GM19238 (cell line): ENCODE measurements at regions not wholly inside any gene's neighbourhood (a gene's known extent, or its start where the extent isn't known, plus 50 kb on each side); places are given as distances from the start of the nearest gene placed in this dataset.
"Not testable (repeated sequence)": the region's sequence is repeated elsewhere in the genome, so short reads cannot be mapped to it uniquely, and the experiment has no call there.

ENCODE experiments used
- DNase-seq: peaks from one replicate; pipeline ENCODE4 v3.0.0; 2011; ENCODE audit warnings: low spot score; ENCODE audit not compliant: insufficient read length

DNA sequence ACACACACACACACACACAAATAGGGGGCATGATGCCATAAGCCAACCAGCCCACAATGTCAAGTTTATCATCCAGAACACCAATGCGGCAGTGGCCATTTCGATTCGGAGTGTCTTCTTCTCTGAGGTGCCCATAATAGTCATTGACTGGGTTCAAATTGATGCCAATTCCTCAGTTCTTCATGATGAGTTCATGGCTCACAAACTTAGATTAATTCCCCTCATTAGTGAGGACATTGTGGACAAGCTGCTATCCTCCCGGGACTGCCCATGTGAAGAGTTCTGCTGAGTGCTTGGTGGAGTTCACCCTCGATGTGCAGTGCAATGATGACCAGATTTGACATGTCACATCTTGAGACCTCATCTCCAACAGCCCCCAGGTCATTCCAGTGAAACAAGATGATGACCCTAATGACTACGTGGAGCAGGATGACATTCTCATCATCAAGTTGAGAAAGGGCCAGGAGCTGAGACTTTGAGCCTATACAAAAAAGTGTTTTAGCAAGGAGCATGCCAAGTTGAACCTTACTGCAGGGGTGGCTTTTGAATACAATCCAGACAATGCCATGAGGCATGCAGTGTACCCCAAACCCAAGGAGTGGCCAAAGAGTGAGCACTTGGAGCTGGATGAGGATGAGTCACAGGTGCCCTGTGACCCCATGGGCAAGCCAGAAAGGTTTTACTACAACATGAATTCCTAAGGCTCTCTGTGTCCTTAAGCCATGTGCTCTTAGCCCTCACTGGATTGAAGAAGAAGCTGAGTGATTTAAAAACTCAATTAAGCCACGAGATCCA is 211.6 kb upstream of the SAMSN1 start:
- no peak for DNase-seq

DNA sequence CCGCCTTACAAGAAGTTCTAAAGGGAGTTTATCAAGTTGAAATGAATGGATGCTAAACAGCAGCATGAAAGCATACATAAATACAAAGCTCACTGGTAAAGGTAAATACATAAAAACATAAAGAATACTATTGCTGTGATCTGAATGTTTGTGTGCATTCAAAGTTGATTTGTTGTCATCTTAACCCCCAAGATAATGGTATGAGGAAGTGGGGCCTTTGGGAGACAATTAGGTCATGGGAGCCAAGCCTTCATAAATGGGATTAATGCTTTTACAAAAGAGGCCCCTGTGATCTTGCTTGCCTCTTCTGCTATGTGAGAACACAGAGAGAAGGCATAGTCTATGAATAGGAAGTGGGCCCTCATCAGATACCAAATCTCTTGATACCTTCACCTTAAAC is 209.0 kb upstream of the SAMSN1 start:
- DNase-seq: no peak

DNA sequence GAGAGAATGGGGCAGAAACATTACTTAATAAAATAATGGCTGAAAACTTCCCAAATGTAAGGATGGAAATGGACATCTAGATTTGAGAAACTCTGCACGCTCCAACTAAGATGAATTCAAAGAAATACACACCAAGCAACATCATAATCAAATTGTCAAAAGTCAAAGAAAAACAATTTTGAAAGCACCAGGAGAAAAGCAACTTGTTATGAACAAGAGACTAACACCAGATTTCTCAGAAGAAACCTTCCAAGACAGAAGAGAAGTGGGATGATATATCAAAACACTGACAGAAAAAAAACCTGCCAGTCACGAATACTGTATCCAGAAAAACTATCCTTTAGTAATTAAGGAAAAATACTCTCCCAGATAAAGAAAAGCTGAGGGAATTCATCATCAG is 208.6 kb upstream of the SAMSN1 start:
- DNase-seq: no peak

DNA sequence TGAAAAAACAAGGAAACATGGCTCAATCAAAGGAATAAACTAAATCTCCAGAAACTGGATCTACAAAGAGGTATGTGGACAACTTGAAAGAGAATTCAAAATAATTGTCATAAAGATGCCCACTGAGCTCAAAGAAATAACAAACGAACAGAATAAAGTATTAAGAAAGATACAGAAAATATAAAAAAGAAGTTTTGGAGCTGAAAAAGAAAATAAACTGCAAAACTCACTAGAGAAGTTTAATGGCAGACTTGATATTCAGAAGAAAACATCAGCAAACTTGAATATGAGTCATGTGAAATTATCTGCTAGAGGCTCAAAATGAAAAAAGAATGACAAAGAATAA is 208.1 kb upstream of the SAMSN1 start:
- DNase-seq: no peak

DNA sequence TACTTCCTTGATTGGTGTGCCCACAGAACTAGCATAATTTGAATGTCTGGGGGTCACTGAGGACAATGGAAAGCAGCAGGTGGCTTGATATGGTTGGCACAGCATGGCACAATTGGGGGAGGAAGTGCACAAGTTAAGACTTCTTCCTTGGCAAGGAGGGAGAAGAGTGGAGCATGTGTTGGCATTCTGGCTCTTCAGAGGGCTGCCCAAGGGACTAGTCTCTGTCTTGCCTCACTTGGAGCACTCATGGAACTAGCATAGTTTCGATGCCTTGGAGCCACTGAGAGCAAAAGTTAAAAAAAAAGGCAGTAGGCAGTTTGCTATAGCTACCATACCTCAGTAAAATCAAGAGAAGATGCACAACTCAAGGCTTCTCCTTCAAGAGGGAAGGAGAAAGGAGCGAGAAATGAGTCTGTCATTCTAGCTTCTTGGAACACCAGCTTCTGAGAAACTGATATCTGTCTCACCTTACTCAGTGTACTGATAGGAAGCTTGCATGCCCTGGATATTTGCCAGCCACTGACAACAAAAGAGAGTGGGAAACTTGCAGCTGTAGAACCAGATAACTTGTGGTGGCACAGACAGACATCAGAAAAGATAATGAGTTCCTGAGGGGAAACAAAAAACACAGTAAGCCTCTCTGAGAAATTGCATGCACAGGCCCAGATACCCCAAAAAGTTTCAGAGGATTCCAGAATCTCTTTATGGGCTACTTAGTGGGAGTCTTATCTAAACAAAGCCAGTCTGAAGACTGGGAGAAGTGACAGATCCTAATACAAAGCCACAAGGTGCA is 207.5 kb upstream of the SAMSN1 start:
- no peak for DNase-seq

DNA sequence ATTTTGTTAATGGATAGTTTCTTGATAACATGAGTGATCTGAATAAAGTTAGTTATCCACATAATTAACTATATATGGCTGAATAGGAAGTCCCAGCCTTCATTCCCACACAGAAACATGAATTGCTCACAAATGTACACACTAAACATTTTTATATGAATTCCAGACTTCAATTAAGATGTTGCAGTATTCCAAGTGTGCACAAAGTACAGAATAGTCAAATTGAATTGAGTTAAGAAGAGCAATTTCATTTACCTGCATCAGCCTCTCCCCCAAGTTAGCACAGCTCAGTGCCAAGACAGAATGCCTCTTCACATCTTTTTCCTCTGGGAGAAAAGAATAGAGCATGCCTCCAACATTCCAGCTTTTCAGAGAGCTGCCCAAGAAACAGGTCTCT is 207.0 kb upstream of the SAMSN1 start:
- DNase-seq: no peak

DNA sequence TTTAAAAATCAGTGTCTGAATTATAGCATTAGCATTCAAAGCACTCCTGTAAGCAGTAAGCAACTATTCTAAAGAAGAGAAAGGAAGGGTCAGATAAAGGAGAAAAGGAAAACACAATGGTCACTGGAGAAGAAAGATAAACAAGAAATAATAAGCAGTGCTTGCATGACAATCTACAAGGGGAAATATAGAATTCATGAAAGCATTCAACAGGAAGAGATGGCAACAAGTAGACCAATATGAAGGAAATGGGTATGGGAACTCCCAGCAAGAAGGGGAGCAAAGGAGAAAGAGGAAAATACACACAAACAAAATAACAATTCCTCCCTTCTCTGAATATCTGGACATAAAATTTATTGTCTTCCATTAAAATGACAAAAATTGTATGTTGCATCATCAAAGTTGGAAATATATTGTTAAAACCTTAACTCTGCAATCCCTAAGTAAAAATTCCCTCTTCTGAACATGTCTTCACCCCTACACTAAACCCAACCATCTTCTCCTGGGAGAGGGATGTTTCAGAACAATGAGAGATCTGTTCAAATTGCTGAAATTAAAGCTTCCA is 206.3 kb upstream of the SAMSN1 start:
- DNase-seq: no peak

DNA sequence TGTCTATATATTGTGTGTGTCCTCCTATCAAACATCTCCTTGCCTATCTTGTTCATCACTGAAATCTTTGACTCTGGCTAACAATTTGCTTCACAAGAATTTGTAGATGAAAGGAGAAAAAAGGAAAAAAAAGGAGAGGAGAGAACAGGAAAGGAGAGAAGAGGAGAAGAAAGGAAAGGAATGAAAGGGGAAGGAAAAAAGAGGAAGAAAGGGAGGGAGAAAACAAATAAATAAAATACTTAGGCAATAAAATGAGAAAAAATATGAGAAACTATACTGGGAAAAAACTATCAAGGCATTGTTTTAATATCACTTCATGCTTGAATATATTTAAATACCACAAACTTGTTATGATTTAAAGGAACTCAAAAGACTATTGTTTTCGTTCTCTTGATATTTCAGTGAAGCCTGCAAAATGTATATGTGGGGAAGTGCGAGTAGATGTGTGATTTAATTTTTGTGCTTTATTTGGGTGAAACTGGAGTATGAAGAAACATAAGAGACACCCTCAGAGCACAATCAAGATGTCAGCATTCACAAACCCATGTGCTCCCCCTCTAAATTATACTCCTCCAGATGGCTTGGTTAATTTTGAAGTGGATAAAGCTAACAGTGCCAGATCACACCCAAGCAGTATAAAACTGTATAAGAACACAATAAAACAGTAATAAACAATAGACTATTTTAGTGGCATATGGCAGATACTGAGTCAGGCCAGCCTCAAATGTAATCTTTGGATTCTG is 205.7 kb upstream of the SAMSN1 start:
- no peak for DNase-seq

DNA sequence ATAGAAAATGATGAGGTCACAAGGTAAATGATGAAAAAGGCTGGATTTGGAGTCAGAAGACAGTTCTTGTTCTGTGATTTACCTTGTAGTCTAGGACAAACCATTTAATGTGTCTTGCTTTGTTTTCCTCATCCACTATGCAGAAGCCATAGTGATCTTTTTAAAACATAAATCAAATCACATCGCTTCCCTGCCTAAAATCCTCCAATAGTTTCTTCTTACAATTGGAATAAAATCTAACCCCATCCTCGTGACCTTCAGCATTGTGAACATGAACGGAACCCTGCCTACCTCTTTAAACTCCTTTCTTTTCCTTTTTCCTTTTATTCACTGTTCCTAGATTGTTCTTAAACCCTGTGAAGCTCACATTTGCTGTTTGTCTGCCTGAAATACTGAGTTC is 204.9 kb upstream of the SAMSN1 start:
- DNase-seq: no peak

DNA sequence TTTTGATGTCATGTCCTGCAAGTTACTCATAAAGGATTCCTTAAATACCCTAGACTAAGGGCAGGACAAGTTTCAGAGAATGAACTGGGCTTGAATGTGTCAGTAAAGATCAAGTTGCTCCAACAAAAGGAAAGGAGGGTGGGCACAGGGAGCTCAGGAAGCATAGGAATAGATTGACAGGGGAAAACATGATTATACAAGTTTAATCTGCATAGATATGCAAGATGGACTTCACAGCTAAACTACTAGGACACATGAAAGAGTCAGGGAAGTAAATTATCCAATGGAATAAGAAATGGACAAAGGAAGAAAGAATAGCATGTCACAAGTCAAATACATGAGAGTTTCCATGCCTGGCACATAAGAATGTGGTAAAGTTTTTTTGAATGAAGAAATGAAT is 203.9 kb upstream of the SAMSN1 start:
- no peak for DNase-seq

DNA sequence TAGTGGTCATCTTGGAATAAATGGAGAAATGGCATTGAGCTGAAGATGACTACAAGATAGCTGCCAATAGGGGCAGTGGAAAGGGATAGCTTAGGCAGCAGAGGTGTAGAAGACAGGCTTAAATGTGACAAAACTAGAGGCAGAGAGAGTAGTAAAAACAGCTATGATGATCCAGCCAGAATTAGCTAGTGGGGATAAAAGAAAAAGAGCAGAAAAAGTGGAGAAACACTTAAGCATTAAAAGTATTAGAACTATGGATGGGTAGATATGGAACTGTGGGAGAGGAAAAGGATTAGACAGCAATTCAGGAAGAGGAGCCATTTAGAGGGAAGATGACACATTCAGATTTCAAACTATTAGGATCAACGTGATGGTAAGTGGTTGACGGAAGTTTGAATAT is 202.5 kb upstream of the SAMSN1 start:
- DNase-seq: no peak

DNA sequence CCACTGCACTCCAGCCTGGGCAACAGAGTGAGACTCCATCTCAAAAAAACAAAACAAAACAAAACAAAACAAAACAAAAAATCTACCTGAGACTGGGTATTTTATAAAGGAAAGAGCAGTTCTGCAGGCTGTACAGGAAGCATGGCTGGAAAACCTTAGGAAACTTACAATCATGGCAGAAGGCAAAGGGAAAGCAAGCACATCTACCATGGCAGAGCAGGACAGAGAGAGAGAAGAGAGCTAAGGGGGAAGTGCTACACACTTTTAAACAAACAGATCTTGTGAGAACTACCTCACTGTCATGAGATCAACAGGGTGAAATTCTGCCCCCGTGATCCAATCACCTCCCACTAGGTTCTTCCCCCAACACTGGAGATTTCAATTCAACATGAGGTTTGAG is 198.3 kb upstream of the SAMSN1 start:
- DNase-seq: no peak

DNA sequence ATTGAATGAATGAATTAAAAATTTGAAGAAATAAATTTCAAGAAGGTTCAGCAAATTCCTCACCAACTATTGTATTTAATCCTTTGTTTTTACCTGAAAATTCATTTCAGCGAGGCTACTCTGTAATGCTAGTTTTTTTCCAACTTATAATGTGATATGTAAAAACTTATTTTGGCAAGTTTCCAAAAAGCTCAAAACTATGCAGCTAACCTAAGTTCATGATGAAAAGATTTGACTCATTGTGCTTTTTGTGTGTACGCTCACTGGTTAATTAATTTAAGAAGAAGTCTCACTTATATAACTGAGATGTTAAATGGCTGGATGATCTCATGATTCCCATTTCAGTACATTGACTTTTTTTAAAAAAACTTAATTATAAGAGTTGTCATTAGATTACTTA is 196.0 kb upstream of the SAMSN1 start:
- DNase-seq: no peak

DNA sequence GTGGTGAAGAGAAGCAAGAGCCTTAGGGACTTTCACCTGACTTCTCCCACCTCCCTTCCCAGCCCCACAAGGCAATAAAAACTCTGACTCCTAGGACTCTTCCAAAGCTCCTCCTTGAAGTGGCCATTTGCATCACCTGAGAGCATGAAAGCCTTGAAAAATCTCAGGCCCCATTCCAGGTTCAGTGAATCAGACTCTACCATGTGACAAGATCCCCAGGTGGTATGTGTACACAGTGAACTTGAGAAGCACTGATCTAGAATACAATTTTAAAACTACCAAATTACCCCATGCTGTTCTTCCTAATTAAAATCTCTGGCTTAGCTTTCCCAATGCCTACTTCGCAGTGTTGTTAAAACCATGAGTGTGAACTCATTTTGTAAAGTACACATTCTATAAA is 195.1 kb upstream of the SAMSN1 start:
- DNase-seq: no peak

DNA sequence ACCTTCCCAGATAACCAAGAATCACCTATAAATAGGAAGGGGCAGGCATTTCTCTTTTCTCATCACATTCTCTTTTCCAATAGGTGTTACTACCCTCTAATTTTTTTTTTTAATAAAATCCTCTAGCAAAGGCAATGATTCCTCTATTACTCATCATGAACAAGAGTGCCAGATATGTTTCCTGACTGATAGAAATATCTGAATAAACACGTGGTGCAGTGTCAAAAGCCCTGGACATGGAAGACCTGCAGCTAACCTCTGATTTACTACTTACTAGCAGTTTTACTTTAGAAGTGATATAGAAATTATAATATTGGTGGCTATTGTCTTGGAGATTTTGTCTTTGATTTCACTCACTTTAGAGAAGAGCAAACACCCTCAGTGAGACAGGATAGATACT is 194.6 kb upstream of the SAMSN1 start:
- DNase-seq: no peak

DNA sequence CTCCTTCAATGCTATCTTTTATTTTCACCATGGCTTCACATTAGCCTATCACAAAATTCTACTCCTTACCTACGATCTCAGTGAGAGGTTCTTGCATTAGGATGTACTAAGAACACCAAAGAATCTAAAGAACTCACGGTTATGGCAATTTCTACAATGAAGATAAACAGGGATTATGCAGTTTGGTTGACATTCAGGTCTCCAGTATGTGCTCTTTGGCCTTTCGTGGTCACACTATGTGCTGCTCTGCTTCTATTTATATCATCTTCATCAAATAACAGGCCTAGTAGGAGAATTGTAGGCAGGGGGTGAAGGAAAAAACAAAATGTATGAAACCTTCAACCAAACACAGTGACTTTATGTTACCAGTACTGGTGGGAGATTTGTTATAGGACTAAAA is 194.0 kb upstream of the SAMSN1 start:
- DNase-seq: no peak

DNA sequence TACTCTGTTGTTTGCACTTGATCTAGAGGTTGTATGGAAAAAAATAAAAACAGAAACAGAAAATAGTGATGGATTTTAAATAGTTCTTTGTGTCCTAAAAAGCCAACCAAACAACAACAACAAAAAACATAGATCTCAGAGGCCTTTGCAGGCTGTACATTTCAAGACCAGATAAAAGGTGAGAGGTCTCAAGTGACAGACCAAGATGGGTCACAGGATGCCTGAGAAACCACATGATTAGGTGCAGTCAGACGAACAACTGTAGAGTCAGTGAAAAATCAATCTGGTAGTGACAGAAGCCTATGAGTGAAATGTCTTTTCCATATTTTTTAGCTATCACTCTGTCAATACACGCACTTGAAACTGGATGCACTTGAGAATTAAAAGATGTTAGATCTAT is 193.5 kb upstream of the SAMSN1 start:
- no peak for DNase-seq

DNA sequence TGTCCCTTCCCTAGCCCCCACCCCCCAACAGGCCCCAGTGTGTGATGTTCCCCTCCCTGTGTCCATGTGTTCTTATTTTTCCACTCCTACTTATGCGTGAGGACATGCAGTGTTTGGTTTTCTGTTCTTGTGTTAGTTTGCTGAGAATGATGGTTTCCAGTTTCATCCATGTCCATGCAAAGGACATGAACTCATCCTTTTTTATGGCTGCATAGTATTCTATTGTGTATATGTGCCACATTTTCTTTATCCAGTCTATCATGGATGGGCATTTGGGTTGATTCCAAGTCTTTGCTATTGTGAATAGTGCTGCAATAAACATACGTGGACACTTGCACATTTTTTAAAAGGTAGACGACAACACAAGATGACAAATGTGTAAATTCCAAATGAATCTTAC is 192.5 kb upstream of the SAMSN1 start:
- not testable (repeated sequence) for DNase-seq

DNA sequence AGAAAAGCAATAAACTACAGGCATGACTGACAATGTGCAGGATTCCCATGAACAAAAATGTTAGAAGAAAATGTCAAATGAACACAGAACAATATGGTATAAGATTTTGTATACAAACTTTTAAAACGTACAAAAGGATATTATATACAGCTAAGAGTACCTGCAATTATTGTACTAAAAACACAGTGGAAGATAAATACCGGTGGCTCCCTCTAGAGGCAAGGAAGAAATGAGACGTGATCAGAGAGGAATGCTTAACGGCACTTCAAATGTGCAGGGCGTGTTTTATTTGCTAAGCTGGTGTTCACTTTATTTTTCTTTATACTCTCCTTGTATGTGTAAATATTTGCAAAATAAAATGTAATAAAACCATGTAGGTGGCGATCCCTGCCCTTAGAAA is 191.8 kb upstream of the SAMSN1 start:
- DNase-seq: no peak

DNA sequence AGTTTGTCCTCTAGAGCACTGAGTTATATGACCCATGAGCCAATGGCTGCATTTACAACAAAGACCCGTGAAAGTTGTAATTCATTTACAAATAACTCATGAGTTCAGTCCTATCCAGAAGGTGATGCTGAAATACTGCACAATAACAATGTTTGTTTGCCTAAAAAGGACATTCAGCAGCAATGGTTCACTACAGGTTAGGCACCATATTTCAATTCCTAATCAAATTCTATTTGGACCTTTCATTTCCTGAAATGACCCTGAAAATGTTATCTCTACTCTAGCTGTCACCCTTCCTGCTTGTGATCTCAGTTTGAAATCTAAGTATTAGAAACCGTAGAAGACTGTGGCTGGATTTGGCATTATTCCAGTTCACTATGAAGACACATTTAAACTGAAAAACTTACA is 191.2 kb upstream of the SAMSN1 start:
- no peak for DNase-seq

DNA sequence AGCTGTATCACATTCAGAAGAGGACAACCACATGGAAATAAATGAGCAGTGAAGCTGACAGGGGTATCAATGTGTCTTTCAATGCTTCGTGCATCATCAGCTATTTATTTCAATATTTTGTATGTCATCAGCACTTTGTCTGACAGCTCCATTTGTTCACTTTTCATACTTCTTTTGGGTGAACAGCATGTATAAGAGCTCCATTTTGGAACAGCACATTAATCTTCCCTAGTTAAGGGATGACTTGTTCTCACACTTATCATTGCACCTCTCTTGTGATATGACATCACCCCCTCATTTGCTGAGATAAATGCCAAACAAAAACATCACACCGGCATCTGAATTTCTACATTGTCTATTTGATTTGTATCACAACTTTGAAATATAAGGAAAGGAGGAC is 190.6 kb upstream of the SAMSN1 start:
- DNase-seq: no peak

DNA sequence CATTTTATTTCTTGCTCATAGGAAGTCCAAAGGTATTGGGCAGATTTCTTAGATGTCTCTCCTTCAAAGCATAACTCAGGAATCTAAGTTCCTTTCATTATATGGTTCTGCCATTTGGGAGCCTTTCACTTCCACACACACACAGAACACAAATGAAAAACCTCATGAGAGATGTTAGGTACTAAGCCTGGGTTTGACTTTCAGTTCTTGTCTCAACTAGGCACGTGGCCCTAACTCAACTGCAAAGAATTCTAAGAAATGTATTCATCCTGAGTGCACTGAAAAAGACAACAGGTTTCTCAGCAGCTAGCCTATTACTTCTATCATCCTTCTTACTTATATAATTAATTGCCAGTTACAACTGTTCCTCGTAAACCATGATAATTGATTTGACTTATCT is 190.0 kb upstream of the SAMSN1 start:
- no peak for DNase-seq
